GM21825 (cell line): ENCODE measurements at regions not wholly inside any gene's neighbourhood (a gene's known extent, or its start where the extent isn't known, plus 50 kb on each side); places are given as distances from the start of the nearest gene placed in this dataset.
"Not testable (repeated sequence)": the region's sequence is repeated elsewhere in the genome, so short reads cannot be mapped to it uniquely, and the experiment has no call there.

Experiments used
- ATAC-seq: cut with Tn5 transposase; IDR thresholded peaks from one replicate; pipeline ENCODE4 v1.9.1; 2021; ENCODE audit warnings: mild to moderate bottlenecking, moderate library complexity; ENCODE audit not compliant: unreplicated experiment

DNA sequence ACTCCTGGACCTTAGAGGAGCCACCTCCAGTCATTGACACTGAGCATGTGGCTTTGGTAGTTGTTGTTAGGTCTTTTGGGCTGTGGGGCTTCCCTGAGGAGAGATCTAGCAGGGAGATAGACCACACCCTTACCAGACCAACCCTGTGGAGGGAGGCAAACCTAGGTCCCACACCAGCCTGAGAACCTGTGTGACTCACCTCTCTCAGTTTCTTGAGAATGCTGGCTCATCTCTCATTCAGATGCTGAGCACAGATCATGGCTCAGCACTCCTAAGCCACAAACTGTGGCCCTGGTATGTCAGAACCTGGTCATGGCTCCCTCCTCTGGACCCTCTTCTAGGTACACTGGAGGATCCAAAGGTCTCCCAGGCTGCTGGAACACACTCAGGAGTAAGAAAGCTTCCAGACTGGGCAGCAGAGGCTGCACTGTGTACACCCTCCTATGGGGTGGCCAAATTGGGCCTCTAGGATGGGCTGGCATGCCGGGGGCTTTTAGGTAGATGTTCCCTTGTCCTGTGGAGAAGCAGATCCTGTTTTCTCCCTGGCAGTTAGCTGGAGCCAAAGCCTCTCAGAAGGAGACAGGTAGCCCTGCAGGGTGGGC, 1294.5 kb downstream of the KHDRBS2 start:
- no peak for ATAC-seq

DNA sequence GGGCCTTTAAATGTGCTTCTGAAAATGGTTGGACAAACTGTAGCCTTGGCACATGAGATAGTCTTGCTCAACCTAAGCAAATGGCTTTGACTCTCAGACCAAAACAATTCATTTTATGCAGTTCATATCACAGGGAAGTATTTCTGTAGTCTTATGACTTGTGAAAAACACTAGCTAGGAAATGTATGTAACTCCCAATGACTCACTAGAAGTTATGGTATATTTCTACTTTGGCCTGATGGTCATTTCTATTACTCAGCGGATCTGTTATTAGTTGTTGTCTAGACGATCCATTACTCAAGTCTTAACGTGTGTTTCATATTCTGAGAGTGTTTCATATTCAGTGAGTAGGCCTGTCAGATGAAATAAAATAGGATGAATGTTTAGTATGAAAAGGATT, 1333.5 kb downstream of the KHDRBS2 start:
- no peak for ATAC-seq

DNA sequence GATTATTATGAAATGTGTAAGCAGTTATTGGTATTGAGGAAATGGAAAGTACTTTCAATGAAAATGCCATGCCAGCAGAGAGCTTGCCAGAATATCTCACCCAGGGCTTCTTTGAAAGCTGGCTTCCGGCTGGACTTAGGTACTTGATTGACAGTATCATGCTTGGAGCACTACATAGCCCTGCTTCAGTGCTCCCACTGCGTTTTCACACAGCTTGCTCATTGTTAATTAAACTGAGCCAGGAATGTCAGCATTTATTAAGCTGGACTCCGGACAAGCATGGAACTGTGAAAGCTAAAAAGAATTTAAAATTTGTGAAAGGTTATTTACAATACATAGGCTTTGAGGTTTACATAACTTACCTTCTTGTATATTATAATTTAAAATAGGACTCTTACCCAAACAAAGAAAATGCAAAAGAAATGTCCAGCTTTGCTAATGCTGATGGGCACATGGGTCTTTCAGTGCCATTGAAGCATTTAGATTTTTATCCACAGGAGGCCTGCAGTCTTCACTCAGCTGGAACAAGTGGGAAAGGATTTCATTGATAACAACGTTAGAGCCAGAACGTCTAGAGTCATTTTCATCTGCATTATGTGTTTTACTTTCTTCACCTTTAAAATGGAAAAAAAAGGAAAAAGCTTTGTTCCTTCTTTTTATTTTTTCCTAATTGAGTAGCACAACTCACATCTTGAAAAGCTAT, 1335.7 kb downstream of the KHDRBS2 start:
- ATAC-seq: not testable (repeated sequence)

DNA sequence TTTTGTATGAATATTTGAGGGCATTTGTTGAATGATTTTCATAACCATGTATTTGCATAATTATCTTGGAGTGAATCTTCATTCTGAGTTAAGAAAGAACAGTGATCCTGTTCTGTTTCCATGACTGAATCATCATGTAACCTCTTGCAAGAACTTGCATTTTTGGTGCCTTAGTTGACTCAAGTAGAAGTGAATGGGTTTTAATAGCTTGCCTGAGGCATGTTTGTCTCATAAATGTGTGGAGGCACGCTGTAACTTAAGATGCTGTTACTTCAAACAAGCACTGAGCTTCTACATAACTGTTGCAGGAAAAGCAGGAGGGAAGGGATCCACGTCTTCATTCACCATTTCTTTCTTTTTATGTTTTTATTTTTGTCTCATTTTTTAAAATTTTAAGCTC, 1338.6 kb downstream of the KHDRBS2 start:
- ATAC-seq: not testable (repeated sequence)

DNA sequence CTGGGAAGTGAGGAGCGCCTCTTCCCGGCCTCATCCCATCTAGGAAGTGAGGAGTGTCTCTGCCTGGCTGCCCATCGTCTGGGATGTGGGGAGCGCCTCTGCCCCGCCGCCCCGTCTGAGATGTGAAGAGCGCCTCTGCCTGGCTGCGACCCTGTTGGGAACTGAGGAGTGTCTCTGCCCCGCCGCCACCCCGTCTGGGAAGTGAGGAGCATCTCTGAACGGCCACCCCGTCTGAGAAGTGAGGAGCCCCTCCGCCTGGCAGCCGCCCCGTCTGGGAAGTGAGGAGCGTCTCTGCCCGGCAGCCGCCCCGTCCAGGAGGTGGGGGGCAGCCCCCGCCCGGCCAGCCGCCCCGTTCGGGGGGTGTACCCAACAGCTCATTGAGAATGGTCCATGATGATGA, 1341.2 kb downstream of the KHDRBS2 start:
- not testable (repeated sequence) for ATAC-seq

DNA sequence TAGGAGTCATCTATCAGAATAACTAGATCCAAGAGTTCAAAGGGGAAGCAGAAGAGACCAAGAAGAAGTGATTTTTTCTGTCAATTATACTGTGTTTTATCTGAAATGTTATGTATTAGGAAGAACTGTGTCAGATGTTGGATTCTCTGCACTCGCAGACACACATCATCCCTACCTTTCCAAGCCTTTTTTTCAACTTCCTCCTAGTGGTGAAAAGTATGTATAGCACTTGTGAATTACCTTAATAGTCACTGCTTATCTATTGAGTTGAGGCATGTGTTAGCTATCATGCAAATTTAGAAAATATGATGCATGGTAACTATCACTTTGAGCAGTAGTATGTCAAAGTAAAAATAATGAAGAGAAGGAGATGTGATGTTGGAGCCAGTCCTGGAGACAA, 1350.1 kb downstream of the KHDRBS2 start:
- not testable (repeated sequence) for ATAC-seq

DNA sequence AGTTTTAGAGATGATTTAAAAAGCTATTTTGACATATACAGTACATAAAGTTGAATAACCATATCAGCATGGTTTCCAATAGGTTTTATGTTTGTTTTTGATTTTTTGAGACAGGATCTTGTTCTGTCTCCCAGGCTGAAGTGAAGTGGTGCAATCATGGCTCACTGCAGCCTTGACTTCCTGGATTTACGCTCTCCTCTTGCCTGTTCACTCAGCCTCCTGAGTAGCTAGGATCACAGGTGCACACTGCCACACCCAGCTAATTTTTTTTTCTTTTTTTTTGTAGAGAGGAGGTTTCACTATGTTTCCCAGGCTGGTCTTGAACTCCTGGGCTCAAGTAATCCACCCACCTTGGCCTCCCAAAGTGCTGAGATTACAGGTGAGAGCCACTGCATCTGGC, 1366.4 kb downstream of the KHDRBS2 start:
- not testable (repeated sequence) for ATAC-seq

DNA sequence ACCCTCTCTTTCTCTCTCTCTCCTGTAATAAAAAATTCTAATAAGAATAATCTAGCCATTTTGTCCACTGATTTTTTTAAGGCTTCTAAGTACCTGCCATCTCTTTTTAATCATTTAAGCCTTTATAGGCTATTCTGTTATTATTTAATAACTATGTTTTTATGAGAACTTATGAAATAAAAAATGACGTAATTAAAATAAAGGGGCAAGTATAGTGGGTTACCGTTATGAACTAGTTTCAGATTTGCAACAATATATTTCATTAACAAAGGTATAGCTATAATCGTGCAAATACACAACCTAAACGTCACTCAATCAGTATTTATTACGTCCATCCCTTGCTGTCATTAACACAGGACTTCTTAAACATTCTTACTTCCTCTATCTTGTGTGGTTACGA, 1382.2 kb downstream of the KHDRBS2 start:
- ATAC-seq: not testable (repeated sequence)

DNA sequence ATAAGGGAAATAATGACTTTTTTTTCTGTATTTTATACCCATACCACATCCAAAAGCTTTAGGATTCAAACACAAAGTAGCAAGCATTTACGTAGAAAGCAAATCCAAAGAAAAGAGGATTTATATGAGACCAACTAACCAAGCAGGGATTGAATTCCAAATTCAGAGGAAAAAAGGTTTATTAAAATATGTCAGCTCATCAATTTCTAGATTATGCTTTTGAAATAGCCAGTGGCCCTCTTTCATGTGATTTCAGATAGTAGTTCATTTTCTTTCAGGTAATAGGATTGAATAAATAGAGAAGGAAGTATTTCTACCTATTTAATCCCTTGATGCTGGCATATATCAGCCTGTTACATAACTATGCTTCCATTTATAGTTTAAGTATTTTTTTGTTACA, 1392.7 kb downstream of the KHDRBS2 start:
- not testable (repeated sequence) for ATAC-seq

DNA sequence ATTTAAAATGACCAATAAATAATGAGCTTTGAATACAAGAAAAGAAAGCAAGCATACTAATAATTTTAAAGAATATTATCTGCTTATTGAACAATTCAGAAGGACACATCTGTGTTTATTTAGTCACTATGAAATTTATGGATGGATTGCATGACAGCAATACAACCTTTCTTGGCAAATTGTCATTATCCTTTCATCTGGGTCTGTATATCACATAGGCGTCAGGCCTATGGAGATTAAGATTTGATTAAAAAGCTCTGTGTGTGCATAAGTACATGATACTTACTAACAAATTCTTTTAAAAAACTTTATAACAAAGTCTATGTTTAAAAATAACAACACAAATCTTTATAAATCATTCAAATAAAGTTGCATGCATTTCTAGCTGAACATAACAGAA, 1394.4 kb downstream of the KHDRBS2 start:
- ATAC-seq: no peak

DNA sequence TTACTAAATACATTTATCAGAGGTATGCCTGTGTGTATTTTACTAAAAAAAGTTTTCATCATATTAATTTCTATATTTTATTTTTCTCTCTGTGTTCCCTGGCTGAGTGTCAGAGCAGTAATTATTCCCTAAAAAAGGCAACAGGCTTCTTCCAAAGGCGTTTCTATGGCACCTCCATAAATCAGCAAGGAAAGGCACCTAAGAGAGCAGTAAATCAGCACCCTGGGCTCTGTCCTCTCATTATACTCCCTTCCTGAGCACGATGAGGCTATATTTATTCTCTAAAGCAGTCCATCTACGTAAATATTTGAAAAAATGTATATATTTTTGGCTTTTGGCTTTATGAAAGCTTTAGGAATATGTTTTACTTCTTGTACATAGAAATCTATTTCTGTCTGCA, 1408.6 kb downstream of the KHDRBS2 start:
- ATAC-seq: not testable (repeated sequence)

DNA sequence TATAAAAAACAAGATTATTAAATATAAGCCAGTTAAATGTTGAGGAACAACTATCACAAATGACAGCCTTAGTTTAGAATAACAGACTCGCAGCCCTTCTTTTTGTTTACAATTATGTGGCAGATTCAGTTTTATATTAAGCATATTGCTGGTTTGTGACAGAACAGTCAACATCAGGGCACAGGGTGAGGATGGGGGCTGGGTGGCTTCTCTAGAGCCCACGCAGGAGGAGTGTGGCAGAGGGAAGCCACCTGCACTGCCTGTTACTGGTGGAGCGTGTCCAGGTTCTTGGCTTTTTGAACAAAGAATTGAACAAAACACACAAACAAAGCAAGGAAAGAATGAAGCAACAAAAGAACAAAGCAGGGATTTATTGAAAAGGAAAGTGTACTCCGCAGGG, 1415.2 kb downstream of the KHDRBS2 start:
- ATAC-seq: not testable (repeated sequence)

DNA sequence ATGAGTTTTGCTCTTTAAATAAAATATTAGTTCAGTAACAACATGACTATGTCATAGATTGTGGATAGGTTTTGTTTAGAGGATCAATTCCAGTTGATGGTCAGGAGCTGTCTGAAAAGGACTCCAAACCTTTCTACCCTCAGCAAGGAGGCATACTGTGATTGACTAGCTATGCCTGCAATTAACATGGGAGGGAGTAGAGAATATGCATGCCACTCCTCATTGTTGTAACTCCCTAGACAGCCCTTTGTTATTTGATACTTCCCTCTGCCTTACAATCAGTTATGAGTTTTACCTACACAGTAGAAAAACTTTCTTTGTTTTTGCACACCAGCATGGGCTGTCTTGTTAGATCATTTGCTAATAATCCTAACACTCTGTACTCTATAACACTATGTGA, 1418.5 kb downstream of the KHDRBS2 start:
- ATAC-seq: no peak

DNA sequence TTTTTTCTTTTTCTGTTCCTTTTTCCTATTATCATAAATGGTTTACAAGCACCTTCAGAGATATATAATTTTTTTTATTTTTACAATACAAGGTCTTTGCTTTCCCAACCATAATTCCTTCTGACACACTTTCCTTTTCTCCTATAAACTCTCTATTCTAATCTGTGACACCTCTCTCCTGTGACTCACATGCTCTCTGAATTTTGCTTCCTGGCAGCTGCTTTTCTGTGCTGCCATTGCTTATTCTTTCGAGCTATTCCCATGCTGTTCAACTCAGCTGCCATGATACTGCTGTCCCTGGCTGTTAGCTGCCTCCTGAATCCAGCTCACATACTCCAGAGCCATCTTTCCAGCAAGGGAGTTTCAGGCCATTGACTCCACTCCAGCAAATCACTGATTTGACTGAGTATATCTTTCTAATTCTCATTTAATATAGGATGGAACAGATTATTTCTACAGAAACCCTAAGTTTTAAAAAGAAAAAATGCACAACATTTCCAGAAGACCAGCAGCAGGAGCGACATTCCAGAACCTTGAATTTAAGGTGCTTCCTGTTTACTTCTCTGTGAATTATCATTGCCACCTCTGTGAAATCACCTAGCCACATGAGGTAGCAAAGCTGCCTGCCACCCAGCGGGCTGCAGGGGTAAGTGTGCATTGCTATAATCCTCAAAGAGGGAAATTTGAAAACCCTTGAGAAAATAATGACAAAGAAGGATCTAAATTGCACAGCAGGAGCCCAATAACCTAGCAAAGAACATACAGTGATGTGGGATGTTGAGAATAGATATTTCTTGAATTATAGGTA, 1442.6 kb downstream of the KHDRBS2 start:
- not testable (repeated sequence) for ATAC-seq

DNA sequence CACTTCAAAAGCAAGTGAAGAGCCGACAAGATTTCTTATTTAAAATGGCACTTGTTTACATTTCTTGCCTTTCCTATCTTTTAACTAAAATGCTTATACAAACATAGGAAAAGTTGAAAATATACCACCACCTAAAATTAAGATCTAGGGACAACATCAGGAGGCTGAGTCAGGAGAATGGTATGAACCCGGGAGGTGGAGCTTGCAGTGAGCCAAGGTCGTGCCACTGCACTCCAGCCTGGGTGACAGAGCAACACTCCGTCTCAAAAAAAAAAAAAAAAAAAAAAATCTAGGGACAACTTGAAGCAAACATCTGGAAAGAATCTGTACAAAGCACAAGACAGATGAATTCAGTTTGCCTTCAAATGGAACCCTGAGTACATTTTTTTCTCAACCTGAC, 1455.3 kb downstream of the KHDRBS2 start:
- not testable (repeated sequence) for ATAC-seq

DNA sequence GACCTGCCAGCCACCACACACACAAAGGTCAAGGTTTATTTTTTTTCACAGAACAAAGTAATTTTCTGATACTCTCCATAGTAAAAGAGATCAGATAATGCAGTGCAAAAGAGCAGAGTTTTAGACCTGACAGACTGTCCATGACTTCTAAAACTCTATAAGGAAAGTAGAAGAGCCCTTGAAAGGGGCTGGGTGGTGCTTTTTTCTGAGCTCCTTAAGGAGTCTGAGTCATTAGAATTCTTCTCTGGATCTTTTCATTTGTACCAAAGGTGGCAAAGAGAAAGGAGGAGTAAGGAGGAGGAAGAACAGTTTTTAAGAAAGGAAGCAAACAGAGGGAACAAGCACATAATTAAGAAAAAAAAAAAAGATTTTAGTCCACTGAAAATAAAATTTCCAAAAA, 1463.4 kb downstream of the KHDRBS2 start:
- ATAC-seq: not testable (repeated sequence)

DNA sequence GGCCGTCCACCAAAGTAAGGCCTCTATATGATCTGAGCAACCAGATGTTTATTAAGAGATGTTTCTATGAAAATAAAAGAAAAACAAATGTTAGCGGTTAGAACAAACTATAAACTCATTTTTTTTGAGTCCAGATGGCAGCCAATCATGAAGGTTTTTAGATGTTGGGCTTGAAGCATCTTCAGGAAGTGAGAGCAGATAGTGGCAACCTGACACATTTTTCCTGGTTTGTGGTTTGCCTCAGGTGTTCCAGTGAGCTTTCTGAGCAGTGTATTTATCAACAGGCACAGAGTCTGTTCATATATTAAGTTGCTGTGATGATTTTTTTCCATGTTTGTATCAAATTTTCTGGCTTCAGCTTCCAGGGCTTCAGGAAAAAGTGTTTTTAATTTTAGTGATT, 1468.0 kb downstream of the KHDRBS2 start:
- ATAC-seq: not testable (repeated sequence)

DNA sequence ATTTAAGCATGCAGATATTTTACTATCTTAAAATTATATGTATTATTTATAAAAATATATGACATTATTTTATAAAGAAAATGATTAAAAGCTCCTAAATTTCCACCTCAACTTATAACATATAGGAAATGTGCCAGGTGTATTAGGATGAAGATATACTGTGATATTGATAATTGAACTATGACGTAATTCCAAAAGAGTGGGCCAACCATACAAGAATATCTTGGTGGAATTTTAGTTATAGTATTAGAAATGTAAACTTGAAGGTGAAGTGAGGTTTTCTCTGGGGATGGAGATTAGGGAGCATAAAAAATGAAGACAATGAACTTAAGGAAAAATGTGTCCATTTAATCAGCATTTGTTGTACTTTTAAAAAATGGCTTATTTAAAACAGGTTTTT, 1471.2 kb downstream of the KHDRBS2 start:
- ATAC-seq: not testable (repeated sequence)

DNA sequence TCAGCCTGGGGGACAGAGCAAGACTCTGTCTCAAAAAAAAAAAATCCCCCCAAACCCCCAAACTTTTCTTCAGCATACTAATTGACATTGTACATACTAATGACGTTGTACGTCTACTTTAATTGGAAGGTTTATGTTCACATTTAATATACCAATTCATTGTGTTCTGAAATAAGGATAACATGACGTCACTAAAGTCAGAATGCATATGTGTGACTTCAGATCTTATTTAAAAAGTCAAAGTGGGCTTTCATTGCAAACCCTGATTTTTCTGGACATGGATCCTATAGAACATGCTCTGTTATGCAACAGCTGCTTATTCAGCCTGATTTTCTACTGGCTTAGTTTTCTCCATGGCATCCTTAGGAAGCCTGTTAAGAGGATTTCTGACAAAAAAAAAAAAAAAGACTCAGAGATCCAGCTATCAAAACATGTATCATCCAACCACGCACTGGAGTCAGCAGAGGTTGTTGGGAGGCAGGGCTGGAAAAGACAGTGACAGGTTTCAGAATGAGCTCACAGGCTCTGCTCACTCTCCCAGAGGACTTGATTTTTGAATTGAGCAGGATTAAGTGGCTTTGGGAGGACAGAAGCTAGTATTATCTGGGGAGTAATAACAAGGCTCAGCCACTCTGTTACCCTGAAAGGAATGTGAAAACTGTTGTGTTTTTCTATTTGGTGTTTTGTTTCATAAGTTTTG, 1472.0 kb downstream of the KHDRBS2 start:
- ATAC-seq: not testable (repeated sequence)

DNA sequence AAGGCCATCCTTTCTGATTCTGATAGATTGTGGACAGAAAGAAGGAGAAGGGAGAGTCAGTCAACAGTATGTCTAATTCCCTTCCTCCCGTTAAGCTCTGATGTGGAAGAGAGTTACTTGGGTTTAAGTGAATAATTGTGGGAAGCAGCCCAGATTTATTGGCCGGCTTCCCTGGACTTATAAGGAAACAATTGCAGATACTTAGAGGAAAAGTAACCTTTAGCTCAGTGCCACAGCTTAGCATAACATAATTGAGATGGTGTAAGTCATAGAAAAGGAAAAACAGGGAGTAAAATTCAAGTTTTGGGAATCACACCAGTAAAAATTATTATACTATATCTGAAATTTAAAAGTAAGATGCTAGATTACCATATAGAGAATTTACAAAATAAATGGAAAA, 1475.8 kb downstream of the KHDRBS2 start:
- not testable (repeated sequence) for ATAC-seq

DNA sequence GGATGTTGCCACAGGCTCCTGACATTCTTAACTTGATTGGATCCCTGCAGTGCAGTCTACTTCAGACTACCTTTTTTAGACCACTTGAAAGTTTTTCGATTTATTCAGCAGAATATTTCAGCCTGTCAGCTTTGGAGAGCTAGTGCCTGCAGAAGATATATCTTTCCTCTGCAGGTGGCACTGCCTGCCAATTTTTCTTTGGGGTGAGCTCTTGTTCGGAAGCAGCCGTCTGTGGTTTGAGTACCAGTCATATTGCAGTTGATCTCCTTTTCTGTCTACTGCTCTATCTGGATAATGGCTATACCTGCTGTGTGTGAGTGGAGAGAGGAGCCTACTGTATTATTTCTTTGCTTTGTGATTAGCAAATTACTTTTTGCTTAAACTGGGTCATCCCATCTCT, 1486.9 kb downstream of the KHDRBS2 start:
- not testable (repeated sequence) for ATAC-seq
